ENCODE measurements at regions not wholly inside any gene's neighbourhood (a gene's known extent, or its start where the extent isn't known, plus 50 kb on each side); places are given as distances from the start of the nearest gene placed in this dataset.
"Not testable (repeated sequence)": the region's sequence is repeated elsewhere in the genome, so short reads cannot be mapped to it uniquely, and the experiment has no call there.

GRCh38 chr1:187051618-187052232, 223.0 kb downstream of the PLA2G4A start:
- TF ChIP-seq ZFX (IDR thresholded peaks at IDR 0.05; ENCODE audit: borderline replicate concordance): no peak
- TF ChIP-seq CTCF (IDR thresholded peaks at IDR 0.05): peak; percentile 83
- H3K27ac ChIP-seq: no peak overlapping the region

- TF ChIP-seq CTCF (IDR thresholded peaks at IDR 0.05) (no peak), ZFX (IDR thresholded peaks at IDR 0.05; ENCODE audit: borderline replicate concordance) (no peak)
Measured at GRCh38 chr1:187053876-187054275, 225.1 kb downstream of the PLA2G4A start.

GRCh38 chr1:187054862-187055757, 226.4 kb downstream of the PLA2G4A start:
- H3K27ac ChIP-seq: no peak overlapping the region
- no peak for TF ChIP-seq CTCF (IDR thresholded peaks at IDR 0.05)
- no peak for TF ChIP-seq ZFX (IDR thresholded peaks at IDR 0.05; ENCODE audit: borderline replicate concordance)

More at GRCh38 chr1:187053876-187054275, 225.1 kb downstream of the PLA2G4A start:
- no peak overlapping the region for H3K27ac ChIP-seq

- no peak overlapping the region for H3K27ac ChIP-seq
- no peak for TF ChIP-seq ZFX (IDR thresholded peaks at IDR 0.05; ENCODE audit: borderline replicate concordance)
- no peak for TF ChIP-seq CTCF (IDR thresholded peaks at IDR 0.05)
Measured at GRCh38 chr1:187063271-187063670, 234.5 kb downstream of the PLA2G4A start.

GRCh38 chr1:187067160-187067559, 238.4 kb downstream of the PLA2G4A start:
- H3K27ac ChIP-seq: no peak overlapping the region
- TF ChIP-seq CTCF (IDR thresholded peaks at IDR 0.05) (no peak), ZFX (IDR thresholded peaks at IDR 0.05; ENCODE audit: borderline replicate concordance) (no peak)

- TF ChIP-seq ZFX (IDR thresholded peaks at IDR 0.05; ENCODE audit: borderline replicate concordance) (no peak), CTCF (IDR thresholded peaks at IDR 0.05) (no peak)
- no peak overlapping the region for H3K27ac ChIP-seq
Measured at GRCh38 chr1:187070076-187070475, 241.3 kb downstream of the PLA2G4A start.

GRCh38 chr1:187072262-187073034, 243.7 kb downstream of the PLA2G4A start:
- not testable (repeated sequence) for H3K27ac ChIP-seq

GRCh38 chr1:187073035-187073560, 244.3 kb downstream of the PLA2G4A start:
- not testable (repeated sequence) for H3K27ac ChIP-seq

- not testable (repeated sequence) for H3K27ac ChIP-seq
Measured at GRCh38 chr1:187073634-187074245, 245.0 kb downstream of the PLA2G4A start.

All from 22Rv1 (cell line).